ENCODE measurements at regions not wholly inside any gene's neighbourhood (a gene's known extent, or its start where the extent isn't known, plus 50 kb on each side); places are given as distances from the start of the nearest gene placed in this dataset.

GRCh38 chr5:130546211-130546610 lies 618.8 kb downstream of the HINT1 start:
- no peak overlapping the region for H3K4me3 ChIP-seq (ENCODE audit: low read depth, low read length)
- no peak for DNase-seq (ENCODE audit: low read depth)
- TF ChIP-seq MYC (IDR thresholded peaks at IDR 0.05; ENCODE audit: low read depth, low read length) = no peak
- no peak for TF ChIP-seq MAX (IDR thresholded peaks at IDR 0.05; ENCODE audit: low read depth, low read length)
- no peak for TF ChIP-seq POLR2A (IDR thresholded peaks at IDR 0.05; ENCODE audit: extremely low read depth, insufficient read length)
- no peak for TF ChIP-seq CTCF (IDR thresholded peaks at IDR 0.05; ENCODE audit: low read depth, low read length)

GRCh38 chr5:130545291-130545690 lies 619.8 kb downstream of the HINT1 start:
- no peak for TF ChIP-seq MYC (IDR thresholded peaks at IDR 0.05; ENCODE audit: low read depth, low read length)
- DNase-seq (ENCODE audit: low read depth) = no peak
- no peak overlapping the region for H3K4me3 ChIP-seq (ENCODE audit: low read depth, low read length)

GRCh38 chr5:130541617-130542221 lies 623.3 kb downstream of the HINT1 start:
- TF ChIP-seq MAX (IDR thresholded peaks at IDR 0.05; ENCODE audit: low read depth, low read length) = no peak
- no peak for TF ChIP-seq MYC (IDR thresholded peaks at IDR 0.05; ENCODE audit: low read depth, low read length)
- TF ChIP-seq CTCF (IDR thresholded peaks at IDR 0.05; ENCODE audit: low read depth, low read length) = no peak
- peak; percentile 48 for DNase-seq (ENCODE audit: low read depth)
- no peak overlapping the region for H3K4me3 ChIP-seq (ENCODE audit: low read depth, low read length)

GRCh38 chr5:130536691-130537090 lies 628.4 kb downstream of the HINT1 start:
- TF ChIP-seq MYC (IDR thresholded peaks at IDR 0.05; ENCODE audit: low read depth, low read length) (no peak), CTCF (IDR thresholded peaks at IDR 0.05; ENCODE audit: low read depth, low read length) (no peak), MAX (IDR thresholded peaks at IDR 0.05; ENCODE audit: low read depth, low read length) (no peak), POLR2A (IDR thresholded peaks at IDR 0.05; ENCODE audit: extremely low read depth, insufficient read length) (no peak)
- DNase-seq (ENCODE audit: low read depth) = no peak
- no peak overlapping the region for H3K4me3 ChIP-seq (ENCODE audit: low read depth, low read length)

GRCh38 chr5:130532786-130533185 lies 628.5 kb downstream of the CHSY3 start:
- DNase-seq (ENCODE audit: low read depth) = no peak
- H3K4me3 ChIP-seq (ENCODE audit: low read depth, low read length) = no peak overlapping the region
- TF ChIP-seq CTCF (IDR thresholded peaks at IDR 0.05; ENCODE audit: low read depth, low read length) = no peak
- TF ChIP-seq POLR2A (IDR thresholded peaks at IDR 0.05; ENCODE audit: extremely low read depth, insufficient read length) = no peak
- TF ChIP-seq MAX (IDR thresholded peaks at IDR 0.05; ENCODE audit: low read depth, low read length) = no peak
- TF ChIP-seq MYC (IDR thresholded peaks at IDR 0.05; ENCODE audit: low read depth, low read length) = no peak

- no peak for DNase-seq (ENCODE audit: low read depth)
- TF ChIP-seq MYC (IDR thresholded peaks at IDR 0.05; ENCODE audit: low read depth, low read length) = no peak
- no peak overlapping the region for H3K4me3 ChIP-seq (ENCODE audit: low read depth, low read length)
Observed at GRCh38 chr5:130529511-130530485, 625.5 kb downstream of the CHSY3 start.
